Astrocyte (in vitro differentiated cells and primary cell): ENCODE measurements at regions not wholly inside any gene's neighbourhood (a gene's known extent, or its start where the extent isn't known, plus 50 kb on each side); places are given as distances from the start of the nearest gene placed in this dataset.

Source experiments
- EZH2 ChIP-seq: IDR thresholded peaks from 2 replicates; pipeline ENCODE4 v1.6.1; 2012; ENCODE audit warnings: mild to moderate bottlenecking, low read length, inconsistent platforms; ENCODE audit not compliant: insufficient read depth
- TF ChIP-seq, protein P1 (sequence below): IDR thresholded peaks from 2 replicates; pipeline ENCODE4 v1.5.1; 2011; ENCODE audit warnings: low read depth, mild to moderate bottlenecking, inconsistent platforms, low read length, moderate library complexity; ENCODE audit not compliant: insufficient read depth

DNA sequence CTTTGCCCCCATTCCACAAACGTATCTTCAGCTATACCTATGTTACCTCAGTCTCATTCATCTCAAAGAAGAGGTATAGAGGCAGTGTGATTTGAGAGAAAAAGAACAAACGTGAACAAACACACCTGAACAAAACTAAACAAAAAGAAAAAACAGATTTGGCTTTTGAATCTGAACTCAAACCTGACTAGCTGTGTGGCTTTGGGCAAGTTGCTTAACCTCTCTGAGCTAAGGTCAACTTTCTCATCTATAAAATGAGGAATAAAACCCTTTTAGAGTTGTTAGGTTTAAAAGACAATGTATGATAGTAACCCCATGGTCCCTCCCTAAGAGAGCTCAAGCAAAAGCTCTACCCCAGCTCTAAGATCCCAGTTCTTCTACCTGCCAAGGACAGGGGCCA is 73.5 kb downstream of the ZNF648 start:
- TF ChIP-seq, protein P1, sequence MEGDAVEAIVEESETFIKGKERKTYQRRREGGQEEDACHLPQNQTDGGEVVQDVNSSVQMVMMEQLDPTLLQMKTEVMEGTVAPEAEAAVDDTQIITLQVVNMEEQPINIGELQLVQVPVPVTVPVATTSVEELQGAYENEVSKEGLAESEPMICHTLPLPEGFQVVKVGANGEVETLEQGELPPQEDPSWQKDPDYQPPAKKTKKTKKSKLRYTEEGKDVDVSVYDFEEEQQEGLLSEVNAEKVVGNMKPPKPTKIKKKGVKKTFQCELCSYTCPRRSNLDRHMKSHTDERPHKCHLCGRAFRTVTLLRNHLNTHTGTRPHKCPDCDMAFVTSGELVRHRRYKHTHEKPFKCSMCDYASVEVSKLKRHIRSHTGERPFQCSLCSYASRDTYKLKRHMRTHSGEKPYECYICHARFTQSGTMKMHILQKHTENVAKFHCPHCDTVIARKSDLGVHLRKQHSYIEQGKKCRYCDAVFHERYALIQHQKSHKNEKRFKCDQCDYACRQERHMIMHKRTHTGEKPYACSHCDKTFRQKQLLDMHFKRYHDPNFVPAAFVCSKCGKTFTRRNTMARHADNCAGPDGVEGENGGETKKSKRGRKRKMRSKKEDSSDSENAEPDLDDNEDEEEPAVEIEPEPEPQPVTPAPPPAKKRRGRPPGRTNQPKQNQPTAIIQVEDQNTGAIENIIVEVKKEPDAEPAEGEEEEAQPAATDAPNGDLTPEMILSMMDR = no peak
- no peak for TF ChIP-seq EZH2
